GM12891 (cell line): ENCODE measurements at regions not wholly inside any gene's neighbourhood (a gene's known extent, or its start where the extent isn't known, plus 50 kb on each side); places are given as distances from the start of the nearest gene placed in this dataset.
A peak's percentile ranks its signal among the peaks of the same experiment; 100 is the strongest.

Experiments used
- POLR2A ChIP-seq: IDR thresholded peaks from 2 replicates; pipeline ENCODE4 v1.6.1; 2011; ENCODE audit warnings: low read depth, low read length, control low read depth
- POLR2AphosphoS5 ChIP-seq: IDR thresholded peaks from 2 replicates; pipeline ENCODE4 v1.6.1; 2011; ENCODE audit warnings: low read depth, low read length, control low read depth
- SPI1 ChIP-seq: IDR thresholded peaks from 2 replicates; pipeline ENCODE4 v1.6.1; 2011; ENCODE audit warnings: low read depth, low read length, control low read depth
- TAF1 ChIP-seq: IDR thresholded peaks from 2 replicates; pipeline ENCODE4 v1.6.1; 2011; ENCODE audit warnings: low read depth, low read length, control low read depth

GRCh38 chr2:833180-833579 lies 117.5 kb upstream of the SNTG2 start:
- TF ChIP-seq TAF1 (no peak), POLR2A (no peak), SPI1 (peak; percentile 22; the same call in 1 of the 2 replicates), POLR2AphosphoS5 (no peak)
